ENCODE measurements at regions not wholly inside any gene's neighbourhood (a gene's known extent, or its start where the extent isn't known, plus 50 kb on each side); places are given as distances from the start of the nearest gene placed in this dataset.

GRCh38 chrX:34848281-34848680 lies 94.3 kb upstream of the FAM47B start:
- TF ChIP-seq CTCF (IDR thresholded peaks at IDR 0.05) (no peak), POLR2A (IDR thresholded peaks at IDR 0.05) (no peak)
- H3K4me1 ChIP-seq = no peaks in the 10 kb centered on the region
- no peak overlapping the region for H3K27ac ChIP-seq
- ATAC-seq = no peak
- H3K27me3 ChIP-seq = no peaks in the 10 kb centered on the region
- H3K36me3 ChIP-seq = no peaks in the 10 kb centered on the region
- H3K4me3 ChIP-seq = no peak overlapping the region
- no peaks in the 10 kb centered on the region for H3K9me3 ChIP-seq
- no peak for DNase-seq
- intact Hi-C loops (cut with DNase I) = no loop called here
- WGBS, 4 donors = 58 to 88% (median 74%) methylated on average over 3 of the region's 3 CpGs

- intact Hi-C loops (cut with DNase I) = no loop called here
- H3K4me1 ChIP-seq = no peaks in the 10 kb centered on the region
- no peak for TF ChIP-seq CTCF (IDR thresholded peaks at IDR 0.05)
- TF ChIP-seq POLR2A (IDR thresholded peaks at IDR 0.05) = no peak
Observed at GRCh38 chrX:34849371-34849770, 93.2 kb upstream of the FAM47B start.

GRCh38 chrX:34859191-34859590 lies 83.4 kb upstream of the FAM47B start:
- WGBS, 4 donors = 32 to 64% (median 51%) methylated on average over 2 of the region's 2 CpGs

More at GRCh38 chrX:34849371-34849770, 93.2 kb upstream of the FAM47B start:
- no peaks in the 10 kb centered on the region for H3K36me3 ChIP-seq
- no peak for ATAC-seq
- no peaks in the 10 kb centered on the region for H3K9me3 ChIP-seq
- H3K27ac ChIP-seq = no peak overlapping the region
- 48 to 64% (median 57%) methylated on average over 1 of the region's 1 CpG for WGBS, 4 donors
- DNase-seq = no peak
- no peak overlapping the region for H3K4me3 ChIP-seq
- H3K27me3 ChIP-seq = no peaks in the 10 kb centered on the region

GRCh38 chrX:34863906-34864305 lies 78.7 kb upstream of the FAM47B start:
- ATAC-seq (no peak), DNase-seq (no peak)
- H3K4me3 ChIP-seq = no peak overlapping the region
- WGBS, 4 donors = 53 to 62% (median 56%) methylated on average over 2 of the region's 2 CpGs
- intact Hi-C loops (cut with DNase I) = no loop called here
- no peak for TF ChIP-seq CTCF (IDR thresholded peaks at IDR 0.05)
- no peak for TF ChIP-seq POLR2A (IDR thresholded peaks at IDR 0.05)
- H3K36me3 ChIP-seq = no peaks in the 10 kb centered on the region
- H3K4me1 ChIP-seq = no peaks in the 10 kb centered on the region
- H3K27me3 ChIP-seq = peaks cover 0 to 5% (median 0%) of the 10 kb centered on the region in 9 donors
- H3K27ac ChIP-seq = no peak overlapping the region
- no peaks in the 10 kb centered on the region for H3K9me3 ChIP-seq

More at GRCh38 chrX:34859191-34859590, 83.4 kb upstream of the FAM47B start:
- no peaks in the 10 kb centered on the region for H3K9me3 ChIP-seq
- TF ChIP-seq POLR2A (IDR thresholded peaks at IDR 0.05) (no peak), CTCF (IDR thresholded peaks at IDR 0.05) (no peak)
- peaks cover 0 to 5% (median 0%) of the 10 kb centered on the region in 9 donors for H3K27me3 ChIP-seq
- intact Hi-C loops (cut with DNase I) = no loop called here
- no peak for DNase-seq
- no peak overlapping the region for H3K27ac ChIP-seq
- no peaks in the 10 kb centered on the region for H3K36me3 ChIP-seq
- ATAC-seq = no peak
- H3K4me3 ChIP-seq = no peak overlapping the region
- H3K4me1 ChIP-seq = no peaks in the 10 kb centered on the region
